ENCODE measurements at regions not wholly inside any gene's neighbourhood (a gene's known extent, or its start where the extent isn't known, plus 50 kb on each side); places are given as distances from the start of the nearest gene placed in this dataset.

DNA sequence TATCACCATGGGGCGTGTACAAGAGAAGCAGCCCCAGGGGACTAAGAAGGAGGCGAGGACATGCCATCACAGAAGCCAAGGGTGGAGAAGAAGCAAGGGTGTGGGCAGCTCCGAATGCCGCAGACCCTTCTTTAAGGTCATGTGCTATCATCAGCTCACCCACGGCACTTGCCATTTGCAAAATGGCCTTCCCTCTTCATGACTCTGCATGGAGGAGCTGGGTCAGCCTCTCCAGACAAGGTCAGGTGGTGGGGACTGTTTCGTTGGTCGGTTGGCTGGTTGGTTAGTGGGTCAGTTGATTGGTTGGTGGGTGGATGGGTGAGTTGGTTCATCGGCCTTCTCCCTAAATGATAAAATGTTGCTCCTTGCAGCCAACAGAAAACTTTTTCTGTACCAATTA lies 622.5 kb downstream of the TBC1D22A start:
- no peak for DNase-seq (ENCODE audit: low read depth in 2 of 2)

DNA sequence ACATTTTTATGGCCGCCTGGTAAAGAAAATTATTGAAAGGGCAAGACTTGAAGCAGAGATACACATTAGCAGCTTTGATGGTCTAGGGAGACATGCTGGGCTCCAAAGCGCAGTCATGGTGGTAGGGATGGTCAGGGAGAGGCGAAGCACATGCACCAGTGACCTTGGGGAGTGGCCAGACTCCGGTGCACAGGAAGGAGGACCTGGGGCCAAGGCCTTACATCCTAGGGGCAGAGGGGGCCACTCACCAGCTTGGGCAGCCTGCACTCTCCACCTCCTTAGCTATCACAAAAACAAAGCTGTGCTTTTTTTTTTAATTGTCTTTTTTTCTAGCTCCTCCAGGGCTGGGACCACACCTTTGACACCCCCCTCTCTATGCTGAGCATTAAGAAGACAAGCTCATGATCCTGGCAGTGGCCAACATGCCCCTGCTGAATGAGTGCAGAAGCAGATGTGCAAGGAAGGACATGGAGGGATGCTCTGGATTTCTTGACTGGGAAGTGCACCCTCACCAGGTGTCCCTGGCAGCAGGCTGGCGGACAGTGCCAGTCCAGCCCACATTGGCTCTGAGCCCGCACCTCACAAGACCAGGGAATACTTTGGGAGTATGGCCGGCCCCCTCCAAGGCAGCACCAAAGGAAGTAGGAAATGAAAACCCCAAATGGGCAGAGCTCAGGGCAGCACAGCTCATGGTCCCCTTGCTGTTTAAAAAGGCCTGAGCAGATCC lies 619.9 kb downstream of the TBC1D22A start:
- no peak for DNase-seq (ENCODE audit: low read depth in 2 of 2)

DNA sequence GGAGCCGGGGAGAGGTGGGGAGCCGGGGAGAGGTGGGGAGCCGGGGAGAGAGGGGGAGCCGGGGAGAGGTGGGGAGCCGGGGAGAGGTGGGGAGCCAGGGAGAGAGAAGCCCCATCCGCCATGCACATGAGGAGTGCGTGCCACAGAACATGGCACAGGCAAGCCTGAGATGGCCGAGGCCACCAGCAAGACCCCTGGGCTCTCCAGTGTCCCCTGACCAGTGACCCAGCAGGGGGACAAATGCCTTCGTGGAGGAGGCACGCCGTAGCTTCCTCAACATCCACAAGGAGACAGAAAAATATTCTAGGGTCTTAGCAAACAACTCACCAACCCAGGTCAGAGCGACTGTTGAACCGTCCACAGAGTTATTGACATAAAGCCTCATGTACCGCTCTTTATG lies 618.8 kb downstream of the TBC1D22A start:
- no peak for DNase-seq (ENCODE audit: low read depth in 2 of 2)

DNA sequence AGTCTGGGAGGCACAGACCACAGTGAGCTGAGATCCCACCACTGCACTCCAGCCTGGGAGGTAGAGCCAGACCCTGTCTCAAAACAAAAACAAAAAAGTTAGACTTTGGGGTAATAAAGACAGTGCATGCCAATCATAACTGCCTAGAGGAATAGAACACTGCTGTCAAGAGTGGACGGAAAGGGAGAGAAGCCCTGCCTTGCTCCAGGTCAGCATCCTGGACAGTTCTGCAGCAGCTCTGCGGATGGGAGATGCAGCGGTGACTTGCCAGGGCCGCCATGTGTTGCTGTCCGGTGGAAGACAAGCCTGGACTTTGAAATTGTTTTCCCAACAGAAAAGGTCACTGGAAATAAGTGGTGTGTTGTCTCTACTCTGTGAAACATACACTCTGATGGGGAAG lies 618.2 kb downstream of the TBC1D22A start:
- DNase-seq (ENCODE audit: low read depth in 2 of 2) = no peak

DNA sequence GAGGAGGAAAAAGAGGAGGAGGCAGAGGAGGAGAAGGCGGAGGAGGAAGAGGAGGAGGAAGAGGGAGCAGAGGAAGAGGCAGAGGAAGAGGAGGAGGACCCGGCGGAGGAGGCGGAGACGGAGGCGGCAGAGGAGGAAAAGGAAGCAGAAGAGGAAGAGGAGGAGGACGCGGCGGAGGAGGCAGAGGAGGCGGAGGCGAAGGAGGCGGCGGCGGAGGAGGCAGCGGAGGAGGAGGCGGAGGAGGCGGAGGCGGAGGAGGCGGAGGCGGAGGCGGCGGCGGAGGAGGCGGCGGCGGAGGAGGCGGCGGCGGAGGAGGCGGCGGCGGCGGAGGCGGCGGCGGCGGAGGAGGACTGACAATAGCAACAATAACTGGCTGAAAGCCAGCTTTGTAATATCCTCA lies 616.6 kb downstream of the TBC1D22A start:
- no peak for DNase-seq (ENCODE audit: low read depth in 2 of 2)

DNA sequence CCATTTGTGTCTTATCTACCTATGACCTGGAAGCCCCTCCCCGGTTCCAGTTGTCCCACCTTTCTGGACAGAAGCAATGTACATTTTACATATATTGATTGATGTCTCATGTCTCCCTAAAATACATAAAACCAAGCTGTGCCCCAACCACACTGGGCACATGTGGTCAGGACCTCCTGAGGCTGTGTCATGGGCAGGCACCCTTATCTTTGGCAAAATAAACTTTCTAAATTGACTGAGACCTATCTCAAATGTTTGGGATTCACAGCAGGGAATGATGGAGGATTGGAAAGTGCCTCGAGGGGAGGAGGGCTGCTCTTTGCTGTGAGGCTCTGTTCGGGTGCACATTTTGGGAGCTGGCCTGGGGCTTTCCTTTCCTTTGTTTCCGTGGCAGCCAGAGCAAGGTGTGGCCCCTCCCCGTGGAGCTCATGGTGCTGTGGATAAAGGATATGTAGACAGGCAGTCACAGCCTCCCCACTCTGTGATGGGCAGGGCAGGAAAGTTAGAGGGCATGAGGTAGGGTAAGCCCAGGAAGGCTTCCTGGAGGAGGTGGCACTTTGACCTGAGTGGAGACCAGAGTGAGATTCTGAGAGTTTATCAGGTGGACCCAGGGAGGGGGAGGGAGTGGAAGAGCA lies 615.6 kb downstream of the TBC1D22A start:
- DNase-seq (ENCODE audit: low read depth in 2 of 2) = no peak

DNA sequence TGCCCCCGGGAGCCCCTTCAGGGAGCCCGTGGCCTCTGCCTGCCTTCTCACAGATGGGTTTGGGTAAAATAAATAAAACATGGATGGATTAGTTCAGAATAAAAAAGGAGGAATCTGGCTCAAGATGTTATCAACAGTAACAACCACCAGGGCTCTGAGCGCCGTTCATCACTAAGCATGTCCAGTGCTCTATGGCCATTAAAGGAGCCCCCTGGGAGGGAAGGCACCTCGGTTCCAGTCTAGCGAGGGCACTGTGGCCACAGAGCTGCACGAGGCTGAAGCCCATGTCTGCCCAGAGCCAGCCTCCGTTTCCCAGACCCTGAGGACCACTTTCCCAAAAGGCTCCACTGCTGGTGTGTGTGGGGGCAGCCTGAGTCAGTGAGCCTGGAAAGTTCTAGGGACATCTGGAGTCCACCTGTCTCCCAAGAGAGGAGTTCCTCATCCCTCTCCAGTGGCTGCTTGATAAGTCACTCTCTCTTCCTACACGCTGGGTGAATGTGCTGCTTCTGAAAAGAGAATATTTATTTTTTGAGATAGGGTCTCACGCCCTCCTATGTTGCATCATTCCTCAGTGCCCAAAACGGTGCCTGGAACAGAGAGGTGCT lies 614.6 kb downstream of the TBC1D22A start:
- DNase-seq (ENCODE audit: low read depth in 2 of 2) = no peak

DNA sequence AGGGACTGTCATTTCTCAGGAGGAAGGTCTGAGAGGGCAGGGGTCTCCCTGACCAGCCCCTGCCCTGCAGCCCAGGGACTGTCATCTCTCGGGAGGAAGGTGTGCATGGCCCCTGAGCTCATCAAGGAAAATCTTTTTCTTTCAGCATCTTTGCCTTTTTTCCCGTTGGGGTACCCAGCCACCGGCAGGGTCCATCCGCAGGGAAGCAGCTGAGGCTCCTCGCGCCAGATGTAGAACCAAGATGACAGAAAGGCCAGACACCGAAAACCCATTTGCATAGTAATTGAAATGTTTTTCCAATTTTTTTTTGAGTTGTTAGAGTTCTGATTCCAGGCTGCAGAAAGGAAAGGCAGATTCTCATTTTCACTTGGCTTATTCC lies 613.9 kb downstream of the TBC1D22A start:
- no peak for DNase-seq (ENCODE audit: low read depth in 2 of 2)

DNA sequence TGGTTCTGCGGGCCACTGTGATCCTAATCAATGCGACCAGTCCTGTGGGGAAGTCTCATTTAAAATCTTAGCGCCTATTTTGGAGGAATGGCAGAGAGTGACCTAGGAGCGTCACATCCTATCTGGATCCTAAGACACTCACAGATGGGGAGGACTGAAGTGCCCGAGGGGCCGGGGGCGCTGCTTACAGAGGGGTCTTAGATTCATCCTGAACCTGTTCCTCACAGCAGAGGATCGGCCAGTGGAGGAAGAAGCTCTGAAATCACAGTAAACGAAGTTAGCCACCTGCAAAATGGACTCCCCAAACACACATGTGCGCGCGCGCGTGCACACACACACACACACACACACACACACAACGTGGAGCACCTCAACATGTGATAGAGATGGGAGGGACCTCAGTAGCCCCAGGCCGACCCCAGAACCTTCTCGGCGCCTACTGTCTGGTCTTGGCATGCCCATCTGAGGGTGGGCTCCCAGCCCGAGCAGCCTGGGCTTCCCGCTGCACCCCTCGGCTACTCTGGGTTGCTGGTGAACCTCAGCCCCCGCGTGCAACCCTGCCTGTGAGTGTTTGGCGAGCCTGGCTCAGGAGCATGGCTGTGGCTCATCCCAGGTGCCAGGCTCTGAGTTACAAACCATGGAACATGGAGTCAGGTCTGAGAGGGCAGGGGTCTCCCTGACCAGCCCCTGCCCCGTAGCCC lies 613.3 kb downstream of the TBC1D22A start:
- no peak for DNase-seq (ENCODE audit: low read depth in 2 of 2)

DNA sequence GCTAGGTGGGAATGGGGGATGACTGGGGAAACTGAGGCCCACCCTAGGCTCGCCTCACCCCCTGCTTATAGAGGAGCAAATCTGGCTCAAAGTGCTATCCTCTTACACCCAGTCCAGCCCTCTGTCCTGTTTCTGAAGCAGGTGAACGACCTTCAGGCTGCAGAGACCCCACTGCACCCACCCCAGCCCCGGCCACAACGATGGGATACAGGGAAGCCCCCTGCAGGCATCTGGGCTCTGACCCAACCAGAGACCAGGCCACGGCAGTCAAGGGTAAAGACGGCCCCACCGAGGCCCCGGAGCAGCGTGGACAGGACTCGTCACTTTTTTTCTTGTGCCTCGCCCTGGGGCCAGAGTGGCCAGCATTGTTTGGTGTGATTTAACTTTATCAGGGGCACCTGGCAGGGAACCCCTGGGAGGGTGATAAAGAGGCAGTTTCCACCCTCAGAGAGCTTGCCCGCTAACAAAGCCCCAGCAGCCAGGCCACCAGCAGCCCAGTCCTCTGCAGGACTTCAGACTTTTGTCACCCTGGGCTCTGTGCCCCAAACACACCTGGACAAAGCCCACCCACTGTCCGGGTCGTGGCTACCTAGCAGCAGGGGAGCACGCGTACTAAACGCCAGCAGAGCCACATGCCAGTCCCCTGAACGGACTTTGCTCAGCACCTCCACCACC lies 612.6 kb downstream of the TBC1D22A start:
- no peak for DNase-seq (ENCODE audit: low read depth in 2 of 2)

DNA sequence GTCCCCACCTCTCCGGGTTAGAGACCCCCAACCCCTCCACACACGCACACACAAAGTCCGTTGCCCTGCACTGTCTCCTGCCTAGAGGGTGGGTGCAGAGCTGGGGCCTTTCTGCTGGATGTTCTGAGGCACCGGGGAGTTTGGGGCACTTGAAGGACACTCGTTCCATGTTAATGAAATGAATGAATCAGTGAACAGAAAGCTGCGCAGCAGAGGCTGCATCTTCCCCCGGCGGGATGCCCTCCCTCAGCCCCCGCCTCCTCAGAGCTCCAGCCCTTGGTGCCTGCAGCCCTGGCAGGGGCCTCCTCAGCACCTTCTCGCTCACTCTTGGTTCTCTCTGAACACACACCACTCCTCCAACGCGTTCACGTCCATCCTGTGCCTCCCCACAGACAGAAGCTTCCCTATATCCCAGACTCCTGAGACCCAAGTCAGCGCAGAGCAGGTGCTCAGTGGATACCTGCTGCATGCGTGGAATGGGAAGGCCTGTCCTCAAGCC lies 611.9 kb downstream of the TBC1D22A start:
- DNase-seq (ENCODE audit: low read depth in 2 of 2) = no peak

DNA sequence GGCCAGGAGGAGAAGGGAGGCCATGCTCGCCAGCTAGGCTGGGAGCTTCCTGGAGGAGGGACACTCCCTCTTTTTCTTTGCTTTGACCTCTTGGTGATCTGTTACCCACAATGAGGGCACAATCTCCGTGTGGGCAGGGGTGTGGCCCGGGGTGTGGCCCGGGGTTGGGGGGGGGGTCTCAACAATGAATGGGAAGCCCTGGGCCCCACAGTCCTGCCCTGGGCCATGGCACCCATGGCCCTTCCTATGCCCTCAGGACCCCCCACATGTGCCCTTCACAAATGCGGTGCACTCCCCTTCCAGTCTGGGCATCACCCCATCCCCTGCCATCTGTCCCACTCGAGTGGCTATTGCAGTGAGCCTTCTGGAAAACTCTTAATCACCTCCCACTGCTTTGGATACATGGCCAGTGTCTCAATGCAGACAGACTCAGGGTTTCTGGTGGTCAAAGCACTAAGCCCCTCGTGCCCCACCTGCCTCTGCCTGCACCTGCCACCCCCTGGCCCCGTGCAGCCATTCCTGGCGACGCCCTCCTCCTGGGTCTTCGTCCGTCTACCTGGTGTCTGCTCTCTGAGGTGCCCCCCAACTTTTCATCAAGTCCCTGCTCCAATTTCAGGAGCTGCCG lies 611.3 kb downstream of the TBC1D22A start:
- no peak for DNase-seq (ENCODE audit: low read depth in 2 of 2)

DNA sequence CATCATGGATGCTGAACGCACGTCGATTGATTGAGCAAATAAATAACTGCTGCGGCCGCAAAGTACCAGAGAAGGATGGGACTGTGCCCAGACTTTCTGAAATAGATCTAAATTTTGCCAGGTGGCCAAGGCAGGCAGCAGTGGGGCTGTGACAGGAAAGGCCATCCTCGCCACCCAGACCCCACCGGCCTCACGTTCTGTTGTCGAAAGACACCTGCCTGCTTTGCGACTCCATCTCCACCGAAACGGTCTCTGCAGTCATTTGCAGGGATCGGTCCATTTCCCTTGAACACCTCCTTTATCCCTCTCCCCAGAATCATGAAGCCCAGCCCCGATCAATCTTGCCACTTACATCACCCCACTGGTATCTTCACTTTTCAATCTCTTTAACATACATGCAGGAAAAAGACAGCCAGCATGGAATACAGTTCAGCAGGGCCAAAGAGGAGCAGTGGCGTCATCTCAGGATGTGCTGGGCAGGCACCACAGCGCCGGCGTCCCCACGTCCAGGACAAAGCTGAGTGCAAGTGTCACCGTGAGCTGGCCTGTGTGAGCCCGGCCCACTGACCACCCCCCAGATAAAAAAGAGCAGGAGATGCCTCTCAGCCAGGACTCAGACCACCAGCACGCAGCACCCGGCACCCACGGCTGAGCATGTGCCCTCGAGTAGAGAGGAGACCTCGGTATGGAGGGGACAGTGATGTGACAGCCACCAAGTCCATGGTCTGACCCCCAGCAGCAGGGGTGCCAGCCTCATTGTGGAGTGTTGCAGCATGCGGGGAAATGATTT lies 610.3 kb downstream of the TBC1D22A start:
- no peak for DNase-seq (ENCODE audit: low read depth in 2 of 2)

DNA sequence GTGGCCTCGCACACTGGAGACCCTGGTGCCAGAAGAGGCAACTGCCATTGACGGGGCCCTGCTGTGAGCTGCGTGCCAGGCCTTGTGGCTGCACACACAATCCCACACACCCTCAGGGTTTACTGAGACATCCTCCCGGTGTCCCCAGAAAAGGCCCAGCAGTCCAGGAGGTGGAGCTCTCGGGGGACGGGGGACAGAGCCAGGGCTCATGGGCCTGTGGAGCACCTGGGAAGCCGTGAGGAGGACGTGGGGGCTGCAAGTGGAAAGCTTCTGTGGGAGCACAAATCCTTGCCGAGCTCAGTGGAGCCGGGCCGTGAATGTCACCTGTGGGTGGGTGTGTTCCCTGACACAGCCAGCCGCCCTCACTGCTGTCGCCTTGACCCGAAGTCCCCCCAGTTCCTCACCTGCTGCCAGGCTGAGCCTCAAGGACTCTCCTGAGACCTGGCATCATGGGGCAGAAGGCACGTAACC lies 609.7 kb downstream of the TBC1D22A start:
- no peak for DNase-seq (ENCODE audit: low read depth in 2 of 2)

DNA sequence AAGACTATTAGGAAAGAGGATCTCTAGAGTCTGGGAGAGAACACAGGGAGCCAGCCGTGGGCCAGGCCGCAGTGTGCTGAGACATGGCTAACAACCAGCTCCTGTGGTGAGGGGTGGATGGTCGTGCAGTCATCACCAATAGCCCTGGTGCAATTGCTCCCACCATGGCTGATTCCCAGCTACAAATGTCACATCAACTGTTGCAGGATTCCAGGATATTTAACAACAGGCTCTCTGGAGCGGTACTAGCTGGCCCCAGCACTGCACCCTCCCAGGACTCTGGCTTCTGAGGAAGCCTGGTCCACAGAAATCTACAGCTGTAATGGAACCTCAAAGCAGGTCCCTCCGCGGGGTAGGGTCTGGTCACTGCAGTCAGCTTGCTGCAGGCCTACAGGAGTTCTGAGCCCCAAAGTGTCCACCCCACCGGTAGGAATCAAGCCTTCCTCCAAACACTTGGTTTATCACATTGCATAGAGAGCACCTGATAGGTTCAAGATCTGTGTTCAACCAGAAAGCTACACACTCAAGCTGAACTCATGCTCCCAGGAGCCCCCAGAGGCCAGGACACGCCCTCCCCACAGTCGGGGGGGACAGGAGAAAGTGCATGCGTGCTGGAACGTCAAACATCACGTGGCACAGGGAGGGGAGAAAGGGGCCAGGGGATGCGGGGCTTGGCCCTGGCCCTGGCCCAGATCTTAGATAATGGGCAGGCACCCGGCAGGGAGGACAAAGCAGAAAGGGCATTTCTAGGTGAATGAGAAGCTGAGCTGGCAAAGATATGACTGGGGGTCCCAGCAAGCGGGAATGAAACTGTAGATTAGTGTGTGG lies 609.0 kb downstream of the TBC1D22A start:
- no peak for DNase-seq (ENCODE audit: low read depth in 2 of 2)

DNA sequence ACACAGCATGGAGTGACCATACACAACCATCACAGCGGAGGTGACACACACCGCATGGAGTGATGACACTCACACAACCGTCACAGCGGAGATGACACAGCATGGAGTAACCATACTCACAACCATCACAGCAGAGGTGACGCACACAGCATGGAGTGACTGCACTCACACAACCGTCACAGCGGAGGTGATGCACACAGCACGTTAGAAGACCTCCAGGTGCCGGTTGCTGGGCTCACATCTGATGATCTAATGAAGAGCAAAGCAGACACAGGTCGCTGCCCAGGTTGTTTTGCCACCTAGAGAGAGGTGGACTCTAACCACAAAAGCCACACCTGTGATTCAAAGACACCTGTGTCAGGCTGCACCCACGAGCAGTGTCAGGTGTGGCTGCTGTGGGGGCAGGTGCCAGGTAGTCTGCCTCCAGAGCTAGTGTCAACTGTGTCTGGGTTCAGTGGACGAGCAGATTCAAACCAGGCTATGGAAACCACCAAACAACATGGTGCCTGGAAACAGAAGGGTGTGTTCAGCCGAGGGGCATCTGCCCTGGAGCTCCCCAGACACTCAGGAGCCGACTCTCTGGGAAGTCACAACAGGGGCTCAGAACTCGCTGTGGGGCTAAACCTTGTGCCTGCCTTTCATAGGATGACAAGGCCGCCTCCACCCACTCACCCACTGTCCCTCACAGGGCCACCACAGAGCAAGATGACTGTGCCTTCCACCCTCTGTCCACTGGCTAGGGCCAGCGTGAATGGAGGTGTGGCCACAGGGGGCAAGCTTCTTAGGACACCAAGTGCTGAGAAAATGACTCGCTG lies 608.2 kb downstream of the TBC1D22A start:
- no peak for DNase-seq (ENCODE audit: low read depth in 2 of 2)

DNA sequence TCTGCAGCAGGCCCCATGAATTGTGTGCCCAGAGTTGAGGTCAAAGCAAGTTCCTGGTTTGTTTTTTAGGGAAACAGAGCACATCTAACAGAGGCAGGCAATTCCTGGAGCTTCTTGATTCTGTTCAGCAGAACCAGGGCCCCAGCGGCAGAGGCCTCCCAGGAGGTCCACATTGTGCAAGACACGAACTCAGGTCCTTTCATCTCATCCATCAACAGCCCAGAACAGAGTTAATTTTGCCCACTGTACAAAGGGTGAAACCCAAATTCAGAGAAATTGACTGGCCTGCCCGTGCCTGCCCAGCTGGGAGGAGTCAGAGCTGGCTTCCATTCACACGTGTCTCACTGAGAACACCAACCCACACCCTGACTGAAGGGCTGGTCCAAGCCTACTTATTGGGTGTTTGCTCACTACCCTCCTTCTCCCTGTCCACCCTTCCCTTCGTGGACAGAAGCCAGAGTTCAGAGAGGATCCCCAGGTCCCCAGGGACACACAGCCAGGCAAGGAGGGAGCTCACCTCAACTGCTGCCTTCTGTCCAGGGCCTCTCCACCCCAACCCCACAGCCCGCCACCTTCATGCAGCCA lies 607.1 kb downstream of the TBC1D22A start:
- DNase-seq (ENCODE audit: low read depth in 2 of 2) = no peak

DNA sequence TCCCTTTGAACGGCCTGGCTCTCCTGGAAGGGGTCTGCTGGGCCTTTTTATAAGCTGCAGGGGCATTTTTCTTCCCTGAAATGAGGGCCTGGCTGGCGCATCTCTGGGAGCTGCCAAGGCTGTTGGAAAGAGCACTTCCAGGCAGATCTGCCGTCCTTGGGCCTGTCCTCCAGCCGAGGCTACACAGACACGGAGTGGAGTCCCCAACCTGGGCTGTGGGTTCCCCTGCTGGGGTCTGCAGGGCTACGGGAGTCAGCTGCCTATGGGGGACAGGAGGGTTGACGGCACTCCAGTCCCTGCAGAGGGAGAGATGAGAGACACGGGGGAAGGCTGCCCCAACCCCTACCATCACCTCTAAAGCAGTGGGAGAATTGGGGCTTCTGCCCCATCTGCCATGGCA lies 606.6 kb downstream of the TBC1D22A start:
- no peak for DNase-seq (ENCODE audit: low read depth in 2 of 2)
